AG04450 (cell line): ENCODE measurements at regions not wholly inside any gene's neighbourhood (a gene's known extent, or its start where the extent isn't known, plus 50 kb on each side); places are given as distances from the start of the nearest gene placed in this dataset.

Experiments
- CTCF ChIA-PET: fragments of 300-600, 350-600 bp; formaldehyde crosslinking; extraction: SDS; loops from one replicate; lab custom pipeline; 2022; ENCODE audit warnings: antibody characterized with exemption, inconsistent platforms; lab: Charles Lee
- POLR2A ChIA-PET: fragments of 350-600 bp; formaldehyde crosslinking; extraction: SDS; loops from one replicate; lab custom pipeline; 2021; ENCODE audit warnings: antibody characterized with exemption, inconsistent platforms; lab: Yijun Ruan, JAX
- DNase-seq: peaks from one replicate; pipeline ENCODE4 v3.0.0-alpha.2; 2011; ENCODE audit warnings: low read depth, low spot score
- H3K27ac ChIP-seq: one replicate; pipeline ENCODE4 v1.5.1; 2012; ENCODE audit warnings: low read depth, low read length, control low read depth
- H3K27me3 ChIP-seq: one replicate; pipeline ENCODE4 v1.6.0; 2012; ENCODE audit warnings: low read length; ENCODE audit not compliant: control insufficient read depth, insufficient read depth
- H3K4me3 ChIP-seq: 2 replicates; pipeline ENCODE4 v1.5.1; 2011; ENCODE audit warnings: mild to moderate bottlenecking, low read depth, low read length, control low read depth
- H3K9me3 ChIP-seq: 2 replicates; pipeline ENCODE4 v1.5.1; 2012; ENCODE audit warnings: low read length; ENCODE audit not compliant: control insufficient read depth, insufficient read depth
- TF ChIP-seq, protein P1 (sequence below): IDR thresholded peaks from 2 replicates; pipeline ENCODE4 v1.5.1; 2011; ENCODE audit warnings: low read depth, low read length, control low read depth, inconsistent platforms

DNA sequence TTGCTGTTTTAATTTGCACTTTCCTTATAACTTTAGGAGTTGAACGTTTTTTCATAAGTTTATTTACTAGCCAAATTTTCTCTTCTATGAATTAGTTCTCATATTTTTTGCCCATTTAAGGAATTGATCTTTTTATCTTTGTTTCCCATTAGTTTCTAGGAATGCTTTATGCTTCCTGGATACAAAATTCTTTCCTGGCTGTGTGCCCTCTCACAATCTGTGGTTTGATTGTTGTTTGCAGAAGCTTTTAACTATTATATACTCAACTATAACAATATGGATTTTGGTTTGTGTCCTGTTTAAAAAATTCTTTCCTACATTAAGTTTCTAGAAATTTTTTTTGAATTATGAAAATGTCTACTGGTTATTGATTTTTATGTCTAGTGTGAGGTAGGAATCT is 206.3 kb downstream of the CSNK1G3 start:
- DNase-seq: no peak
- CTCF ChIA-PET: interaction anchor here (0.8 kb wide), 1 partner anchor 48 kb away, joined by 4 read pairs; no protein-coding TSS in a partner anchor
- no peaks in the 10 kb centered on the region for H3K9me3 ChIP-seq
- H3K4me3 ChIP-seq: no peak overlapping the region
- no peak overlapping the region for H3K27ac ChIP-seq
- no peaks in the 10 kb centered on the region for H3K27me3 ChIP-seq
- TF ChIP-seq, protein P1, sequence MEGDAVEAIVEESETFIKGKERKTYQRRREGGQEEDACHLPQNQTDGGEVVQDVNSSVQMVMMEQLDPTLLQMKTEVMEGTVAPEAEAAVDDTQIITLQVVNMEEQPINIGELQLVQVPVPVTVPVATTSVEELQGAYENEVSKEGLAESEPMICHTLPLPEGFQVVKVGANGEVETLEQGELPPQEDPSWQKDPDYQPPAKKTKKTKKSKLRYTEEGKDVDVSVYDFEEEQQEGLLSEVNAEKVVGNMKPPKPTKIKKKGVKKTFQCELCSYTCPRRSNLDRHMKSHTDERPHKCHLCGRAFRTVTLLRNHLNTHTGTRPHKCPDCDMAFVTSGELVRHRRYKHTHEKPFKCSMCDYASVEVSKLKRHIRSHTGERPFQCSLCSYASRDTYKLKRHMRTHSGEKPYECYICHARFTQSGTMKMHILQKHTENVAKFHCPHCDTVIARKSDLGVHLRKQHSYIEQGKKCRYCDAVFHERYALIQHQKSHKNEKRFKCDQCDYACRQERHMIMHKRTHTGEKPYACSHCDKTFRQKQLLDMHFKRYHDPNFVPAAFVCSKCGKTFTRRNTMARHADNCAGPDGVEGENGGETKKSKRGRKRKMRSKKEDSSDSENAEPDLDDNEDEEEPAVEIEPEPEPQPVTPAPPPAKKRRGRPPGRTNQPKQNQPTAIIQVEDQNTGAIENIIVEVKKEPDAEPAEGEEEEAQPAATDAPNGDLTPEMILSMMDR: no peak
- POLR2A ChIA-PET: no interaction called here

DNA sequence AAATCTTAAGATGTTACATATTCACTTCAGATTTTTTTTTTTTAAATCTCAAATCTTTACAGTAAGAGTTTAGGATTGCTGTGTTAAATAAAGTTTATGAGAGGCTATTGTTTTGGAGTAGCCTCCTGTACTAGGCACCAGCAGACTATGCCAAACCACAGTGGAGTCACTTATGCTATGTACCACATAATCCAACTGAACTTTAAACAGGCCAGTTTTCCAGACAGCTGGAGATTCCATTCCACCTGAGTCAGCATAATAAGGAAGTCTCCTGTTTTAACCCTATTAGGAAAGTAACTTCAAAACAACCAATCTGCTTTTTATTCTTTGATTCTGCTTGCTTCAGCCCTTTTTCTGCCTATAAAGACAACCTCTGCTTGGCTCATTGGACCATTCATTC is 205.2 kb downstream of the CSNK1G3 start:
- Histone ChIP-seq H3K27me3 (no peaks in the 10 kb centered on the region), H3K27ac (no peak overlapping the region), H3K4me3 (no peak overlapping the region), H3K9me3 (no peaks in the 10 kb centered on the region)
- TF ChIP-seq, protein P1: no peak
- CTCF ChIA-PET: no interaction called here
- POLR2A ChIA-PET: no interaction called here
- DNase-seq: peak; percentile 70

GRCh38 chr5:123710031-123710430 is 198.1 kb downstream of the CSNK1G3 start:
- Histone ChIP-seq H3K4me3 (no peak overlapping the region), H3K27ac (no peak overlapping the region), H3K9me3 (no peaks in the 10 kb centered on the region), H3K27me3 (no peaks in the 10 kb centered on the region)
- POLR2A ChIA-PET: no interaction called here
- no peak for DNase-seq
- CTCF ChIA-PET: interaction anchor here (0.6 kb wide), 1 partner anchor 787 kb away, joined by 3 read pairs; no protein-coding TSS in a partner anchor
- TF ChIP-seq, protein P1: no peak

- Histone ChIP-seq H3K27me3 (no peaks in the 10 kb centered on the region), H3K4me3 (no peak overlapping the region), H3K27ac (no peak overlapping the region), H3K9me3 (no peaks in the 10 kb centered on the region)
- ChIA-PET CTCF (no interaction called here), POLR2A (no interaction called here)
- no peak for DNase-seq
- TF ChIP-seq, protein P1: no peak
Observed at GRCh38 chr5:123709422-123709821, 197.4 kb downstream of the CSNK1G3 start.

- POLR2A ChIA-PET: no interaction called here
Observed at GRCh38 chr5:123708074-123708806, 196.3 kb downstream of the CSNK1G3 start.

More at GRCh38 chr5:123708074-123708806, 196.3 kb downstream of the CSNK1G3 start:
- TF ChIP-seq, protein P1: no peak
- CTCF ChIA-PET: no interaction called here
- DNase-seq: peak; percentile 30
- H3K27ac ChIP-seq: peak overlapping the region; percentile 22
- H3K4me3 ChIP-seq: no peak overlapping the region
- no peaks in the 10 kb centered on the region for H3K27me3 ChIP-seq
- H3K9me3 ChIP-seq: no peaks in the 10 kb centered on the region
